Uterus (tissue), 3 donors: ENCODE measurements at regions not wholly inside any gene's neighbourhood (a gene's known extent, or its start where the extent isn't known, plus 50 kb on each side); places are given as distances from the start of the nearest gene placed in this dataset.

Experiments
- DNase-seq, 2 donors: peaks; one replicate each; pipeline ENCODE4 v3.0.0-alpha.2; 2019 to 2020
- H3K27ac ChIP-seq, 2 donors: fragments of 200-600 bp; sonication (generic); 1 replicate in 1 of 2; 2 replicates in 1 of 2; pipeline ENCODE4 v1.5.1; 2016 to 2018
- H3K27me3 ChIP-seq, 2 donors: fragments of 200-600 bp; sonication (generic); one replicate each; pipeline ENCODE4 v1.5.1; 2018 to 2019; ENCODE audit warnings: control low read depth in 1 of 2
- H3K36me3 ChIP-seq, 2 donors: fragments of 200-600 bp; sonication (generic); one replicate each; pipeline ENCODE4 v1.5.1; 2019; ENCODE audit warnings: control low read depth in 1 of 2
- H3K4me1 ChIP-seq, 2 donors: fragments of 200-600 bp; sonication (generic); one replicate each; pipeline ENCODE4 v1.5.1; 2018 to 2019; ENCODE audit warnings: control low read depth in 1 of 2
- H3K4me3 ChIP-seq, 2 donors: fragments of 200-600 bp; sonication (generic); 1 replicate in 1 of 2; 2 replicates in 1 of 2; pipeline ENCODE4 v1.5.1; 2018 to 2019; ENCODE audit warnings: mild to moderate bottlenecking in 1 of 2
- H3K9me3 ChIP-seq, 2 donors: fragments of 200-600 bp; sonication (generic); one replicate each; pipeline ENCODE4 v1.5.1; 2019; ENCODE audit warnings: control low read depth in 1 of 2
- POLR2A ChIP-seq, 2 donors: fragments of 450-650 bp; IDR thresholded peaks; one replicate each; pipeline ENCODE4 v1.6.1; 2016; ENCODE audit warnings: antibody characterized with exemption in 2 of 2, mild to moderate bottlenecking in 1 of 2, moderate library complexity in 1 of 2
- intact Hi-C: fragments of 100-400 bp; cut with DNase I; formaldehyde crosslinking; loops from one replicate; pipeline ENCODE4 v1.15.1; 2023; ENCODE audit warnings: low total_unique reads
- TF ChIP-seq, protein P1 (sequence below), 4 experiments: fragments of 200-600 bp in 2 of 4; fragments of 450-650 bp in 2 of 4; sonication (generic) in 2 of 4; IDR thresholded peaks; one replicate each; pipeline ENCODE4 v1.5.1; 2016 to 2019; ENCODE audit warnings: antibody characterized with exemption in 4 of 4, mild to moderate bottlenecking in 2 of 4, moderate library complexity in 1 of 4
- donor health status: DM: yes; HTN: yes; CAD: no.

DNA sequence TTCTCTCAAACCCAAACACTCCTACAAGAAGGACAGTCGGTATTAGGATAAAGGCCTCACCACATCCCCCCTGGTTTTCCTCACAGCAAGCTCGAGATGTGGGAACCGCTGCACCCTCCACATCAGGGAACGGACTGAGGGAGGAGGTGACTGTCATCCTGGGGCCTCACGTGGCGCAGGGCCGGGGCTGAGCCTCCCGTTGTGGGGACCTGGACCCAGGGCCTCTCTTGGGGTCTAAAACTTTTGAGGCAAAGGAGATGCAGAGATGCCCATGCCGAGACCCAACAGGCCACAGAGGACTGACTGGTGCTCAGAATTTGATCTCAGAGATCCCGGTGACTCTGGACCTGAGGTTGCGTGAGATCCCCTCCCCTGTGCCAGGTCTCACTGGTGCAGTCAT is 72.7 kb downstream of the MRPL36 start:
- Histone ChIP-seq H3K36me3 (no peaks in the 10 kb centered on the region), H3K4me1 (no peaks in the 10 kb centered on the region), H3K4me3 (no peak overlapping the region), H3K27ac (no peak overlapping the region), H3K9me3 (no peaks in the 10 kb centered on the region), H3K27me3 (no peaks in the 10 kb centered on the region)
- TF ChIP-seq, protein P1, sequence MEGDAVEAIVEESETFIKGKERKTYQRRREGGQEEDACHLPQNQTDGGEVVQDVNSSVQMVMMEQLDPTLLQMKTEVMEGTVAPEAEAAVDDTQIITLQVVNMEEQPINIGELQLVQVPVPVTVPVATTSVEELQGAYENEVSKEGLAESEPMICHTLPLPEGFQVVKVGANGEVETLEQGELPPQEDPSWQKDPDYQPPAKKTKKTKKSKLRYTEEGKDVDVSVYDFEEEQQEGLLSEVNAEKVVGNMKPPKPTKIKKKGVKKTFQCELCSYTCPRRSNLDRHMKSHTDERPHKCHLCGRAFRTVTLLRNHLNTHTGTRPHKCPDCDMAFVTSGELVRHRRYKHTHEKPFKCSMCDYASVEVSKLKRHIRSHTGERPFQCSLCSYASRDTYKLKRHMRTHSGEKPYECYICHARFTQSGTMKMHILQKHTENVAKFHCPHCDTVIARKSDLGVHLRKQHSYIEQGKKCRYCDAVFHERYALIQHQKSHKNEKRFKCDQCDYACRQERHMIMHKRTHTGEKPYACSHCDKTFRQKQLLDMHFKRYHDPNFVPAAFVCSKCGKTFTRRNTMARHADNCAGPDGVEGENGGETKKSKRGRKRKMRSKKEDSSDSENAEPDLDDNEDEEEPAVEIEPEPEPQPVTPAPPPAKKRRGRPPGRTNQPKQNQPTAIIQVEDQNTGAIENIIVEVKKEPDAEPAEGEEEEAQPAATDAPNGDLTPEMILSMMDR (IDR thresholded peaks at IDR 0.05) = no peak
- no peak for TF ChIP-seq POLR2A (IDR thresholded peaks at IDR 0.05)
- no peak for DNase-seq
- intact Hi-C loops = no loop called here

- no peak for DNase-seq
- Histone ChIP-seq H3K9me3 (no peaks in the 10 kb centered on the region), H3K4me1 (no peaks in the 10 kb centered on the region), H3K36me3 (no peaks in the 10 kb centered on the region), H3K4me3 (no peak overlapping the region), H3K27ac (no peak overlapping the region), H3K27me3 (no peaks in the 10 kb centered on the region)
- TF ChIP-seq, protein P1 (IDR thresholded peaks at IDR 0.05) = no peak
- TF ChIP-seq POLR2A (IDR thresholded peaks at IDR 0.05) = no peak
- intact Hi-C loops = no loop called here
Observed at GRCh38 chr5:1726469-1726865, 73.2 kb downstream of the MRPL36 start.

GRCh38 chr5:1725641-1726468 is 73.8 kb downstream of the MRPL36 start:
- intact Hi-C loops = no loop called here
- DNase-seq = no peak
- no peaks in the 10 kb centered on the region for H3K27me3 ChIP-seq
- H3K4me3 ChIP-seq = no peak overlapping the region
- no peaks in the 10 kb centered on the region for H3K9me3 ChIP-seq
- no peak overlapping the region for H3K27ac ChIP-seq
- H3K4me1 ChIP-seq = no peaks in the 10 kb centered on the region
- no peak for TF ChIP-seq POLR2A (IDR thresholded peaks at IDR 0.05)
- TF ChIP-seq, protein P1 (IDR thresholded peaks at IDR 0.05) = no peak
- no peaks in the 10 kb centered on the region for H3K36me3 ChIP-seq

- Histone ChIP-seq H3K27ac (no peak overlapping the region), H3K4me1 (no peaks in the 10 kb centered on the region), H3K27me3 (no peaks in the 10 kb centered on the region), H3K9me3 (no peaks in the 10 kb centered on the region), H3K4me3 (no peak overlapping the region), H3K36me3 (no peaks in the 10 kb centered on the region)
- DNase-seq = no peak
- no peak for TF ChIP-seq POLR2A (IDR thresholded peaks at IDR 0.05)
- intact Hi-C loops = no loop called here
Observed at GRCh38 chr5:1724822-1725602, 74.6 kb downstream of the MRPL36 start.

DNA sequence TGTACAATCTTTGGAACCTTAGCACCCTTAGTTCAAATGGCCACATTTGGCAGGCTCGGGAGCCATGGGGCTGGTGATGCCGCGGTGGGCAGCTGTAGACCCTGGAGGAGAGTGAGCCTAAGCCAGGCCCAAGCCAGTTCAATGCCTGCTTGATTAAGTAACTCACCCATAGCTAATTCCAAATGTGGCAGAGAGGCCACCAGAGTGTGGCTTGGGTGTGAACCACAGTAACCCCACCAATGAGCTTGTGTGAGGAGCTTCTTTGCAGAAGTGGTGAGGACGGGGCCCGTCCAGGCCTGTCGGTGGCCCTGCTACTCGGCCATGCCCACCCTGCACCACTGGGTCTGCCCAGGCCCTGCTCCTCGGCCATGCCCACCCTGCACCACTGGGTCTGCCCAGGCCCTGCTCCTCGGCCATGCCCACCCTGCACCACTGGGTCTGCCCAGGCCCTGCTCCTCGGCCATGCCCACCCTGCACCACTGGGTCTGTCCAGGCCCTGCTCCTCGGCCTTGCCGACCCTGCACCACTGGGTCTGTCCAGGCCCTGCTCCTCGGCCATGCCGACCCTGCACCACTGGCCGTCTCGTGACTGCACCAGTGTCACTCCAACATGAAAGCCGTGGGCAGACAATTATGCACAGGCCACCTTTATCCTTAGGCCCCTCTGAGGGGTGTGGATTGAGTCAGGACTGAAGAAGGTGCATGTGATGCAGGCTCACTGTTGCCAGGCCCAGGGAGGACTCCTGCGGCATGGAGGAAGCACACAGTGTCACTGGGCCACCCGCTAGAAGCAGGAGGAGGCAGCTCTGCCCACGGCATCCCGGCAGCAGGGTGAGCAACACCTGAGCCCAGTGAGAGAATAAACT is 75.4 kb downstream of the MRPL36 start:
- DNase-seq = no peak
- H3K27me3 ChIP-seq = no peaks in the 10 kb centered on the region
- H3K4me1 ChIP-seq = no peaks in the 10 kb centered on the region
- H3K9me3 ChIP-seq = no peaks in the 10 kb centered on the region
- H3K27ac ChIP-seq = no peak overlapping the region
- intact Hi-C loops = no loop called here
- TF ChIP-seq POLR2A (IDR thresholded peaks at IDR 0.05) = no peak
- TF ChIP-seq, protein P1 (IDR thresholded peaks at IDR 0.05) = no peak
- H3K4me3 ChIP-seq = no peak overlapping the region
- no peaks in the 10 kb centered on the region for H3K36me3 ChIP-seq
